DMS53 (cell line): ENCODE measurements at regions not wholly inside any gene's neighbourhood (a gene's known extent, or its start where the extent isn't known, plus 50 kb on each side); places are given as distances from the start of the nearest gene placed in this dataset.

Experiments
- DNase-seq: peaks from one replicate; lab custom pipeline; 2025; lab: John Stamatoyannopoulos, UW

DNA sequence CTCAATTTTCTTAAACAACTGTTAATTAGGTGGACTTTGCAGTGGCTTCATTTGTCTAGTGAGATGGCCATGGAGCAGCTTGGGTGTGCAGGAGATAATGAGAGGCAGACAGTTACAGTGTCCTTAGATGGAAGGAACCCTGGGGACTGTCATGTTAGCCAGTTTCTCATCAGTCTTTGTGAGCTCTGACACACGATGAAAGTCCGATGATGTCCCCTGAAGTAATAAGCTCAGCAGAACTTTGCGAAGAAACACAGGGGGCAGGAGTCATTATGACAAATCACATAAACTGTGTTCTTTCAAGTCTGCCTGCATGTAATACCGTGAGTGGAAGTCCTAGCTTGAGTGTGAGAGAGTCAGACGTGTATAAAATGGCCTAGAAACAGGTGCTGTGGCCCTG is 201.8 kb downstream of the DRD1 start:
- no peak for DNase-seq

GRCh38 chr5:175238326-175238725 is 205.7 kb downstream of the DRD1 start:
- DNase-seq: no peak

DNA sequence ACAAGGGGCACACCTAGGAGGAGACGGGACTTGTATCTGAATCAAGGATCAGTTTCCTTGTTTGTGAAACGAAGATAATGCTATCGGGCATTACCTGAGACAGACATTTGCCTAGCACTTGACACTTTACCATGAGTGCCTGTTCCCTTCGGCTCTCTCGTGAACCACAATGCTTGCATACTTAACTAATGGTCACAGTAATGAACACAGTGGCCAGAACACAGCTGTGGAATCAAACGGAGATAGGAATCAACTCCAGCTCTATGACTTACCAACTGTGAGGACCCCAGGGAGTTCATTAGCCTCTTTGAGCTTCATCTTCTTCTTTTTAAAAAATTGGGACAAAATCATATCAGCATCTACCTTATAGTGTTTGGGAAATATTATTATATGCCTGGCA is 207.8 kb downstream of the DRD1 start:
- DNase-seq: no peak

DNA sequence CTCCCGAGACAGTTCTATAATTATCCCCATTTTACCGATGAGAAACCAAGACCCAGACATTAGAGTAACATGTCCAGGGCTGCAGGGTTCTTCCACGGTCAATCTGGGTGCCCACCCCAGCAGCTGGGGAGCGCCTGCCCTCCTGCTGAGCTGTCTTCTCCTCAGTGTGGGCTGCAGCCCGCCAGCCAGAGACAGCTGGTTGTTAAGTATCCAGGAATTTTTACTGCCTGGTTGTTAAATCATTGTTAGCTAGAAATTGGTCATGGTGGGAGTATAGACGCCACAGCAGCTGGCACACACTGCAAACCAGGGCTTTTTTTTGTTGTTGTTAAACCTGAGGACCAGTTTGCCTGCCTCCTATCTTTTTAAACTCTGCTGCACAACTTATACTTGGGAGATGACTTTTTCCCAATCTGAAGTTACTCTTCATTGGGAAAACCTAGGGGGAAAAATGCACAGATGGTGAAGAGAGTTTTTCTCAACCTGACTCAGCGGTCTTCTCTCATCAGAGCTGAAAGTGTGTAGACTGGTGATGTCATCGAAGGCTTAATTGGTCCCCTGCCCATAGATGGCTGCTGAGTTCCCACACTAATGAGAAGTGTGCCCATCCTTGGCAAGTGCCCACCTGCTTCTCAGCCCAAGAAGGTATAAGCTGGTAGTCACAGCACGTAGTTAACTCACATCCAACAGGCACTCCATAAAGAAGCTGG is 208.6 kb downstream of the DRD1 start:
- DNase-seq: no peak

GRCh38 chr5:175230299-175230698 is 213.7 kb downstream of the DRD1 start:
- peak; percentile 43 for DNase-seq

DNA sequence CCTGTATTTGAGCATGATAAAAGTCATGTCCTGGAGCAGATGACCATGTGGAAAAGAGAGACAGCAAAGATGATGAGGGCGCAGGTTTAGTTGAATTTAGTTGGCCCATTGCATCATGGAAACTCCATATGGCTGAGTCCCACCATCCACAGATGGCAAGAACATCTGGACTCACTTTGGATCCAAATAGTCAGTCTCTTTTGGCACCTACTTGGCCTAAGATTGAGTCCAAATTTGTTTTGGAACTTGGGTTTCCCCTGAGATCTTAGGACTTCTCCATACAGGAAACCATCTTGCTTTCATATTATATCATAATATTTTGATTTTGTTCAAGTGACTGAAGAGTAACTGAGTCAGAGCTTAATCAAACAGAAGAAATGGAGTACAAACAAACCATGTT is 217.5 kb downstream of the DRD1 start:
- peak; percentile 63 for DNase-seq

- no peak for DNase-seq
Measured at GRCh38 chr5:175223291-175223690, 220.7 kb downstream of the DRD1 start.

DNA sequence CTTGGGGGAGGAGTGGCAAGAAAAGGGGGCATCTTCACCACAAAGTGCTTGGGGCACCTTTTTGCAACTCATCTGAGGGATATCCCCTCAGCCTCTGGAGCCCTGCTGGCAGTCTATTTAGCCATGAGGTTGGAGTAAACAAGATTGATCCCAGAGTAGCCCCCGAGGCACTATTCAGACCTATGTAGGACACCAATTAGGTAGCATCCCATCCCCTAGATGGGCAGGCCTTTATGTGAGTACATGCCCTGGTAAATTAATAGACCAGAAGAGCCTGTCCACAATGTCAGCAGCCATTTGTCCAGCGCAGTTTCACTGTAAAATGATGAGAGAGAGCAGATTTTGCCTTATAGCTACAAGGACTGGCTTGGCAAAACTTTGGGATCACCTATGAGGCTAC is 221.4 kb downstream of the DRD1 start:
- no peak for DNase-seq

GRCh38 chr5:175220549-175220948 is 223.4 kb downstream of the DRD1 start:
- DNase-seq: no peak

DNA sequence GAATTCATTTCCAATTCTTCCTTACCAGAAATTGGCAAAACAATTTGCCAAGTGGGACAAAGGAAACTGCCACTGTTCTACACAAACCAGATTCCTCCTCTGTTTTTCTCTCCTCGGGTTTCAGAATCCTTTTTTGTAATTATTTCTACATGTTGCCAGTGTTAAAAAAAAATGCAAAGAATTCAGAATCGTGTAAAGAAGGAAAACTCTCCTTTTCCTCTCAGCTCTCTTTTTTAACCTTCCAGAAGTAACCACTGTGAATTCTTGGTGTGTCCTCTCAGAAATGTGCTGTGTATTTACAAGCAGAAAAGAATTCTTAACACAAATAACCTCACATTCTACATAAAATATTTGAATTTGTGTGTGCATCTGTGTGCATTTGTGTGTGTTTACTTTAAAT is 224.6 kb downstream of the DRD1 start:
- DNase-seq: no peak

GRCh38 chr5:175216991-175217390 is 227.0 kb downstream of the DRD1 start:
- DNase-seq: no peak

DNA sequence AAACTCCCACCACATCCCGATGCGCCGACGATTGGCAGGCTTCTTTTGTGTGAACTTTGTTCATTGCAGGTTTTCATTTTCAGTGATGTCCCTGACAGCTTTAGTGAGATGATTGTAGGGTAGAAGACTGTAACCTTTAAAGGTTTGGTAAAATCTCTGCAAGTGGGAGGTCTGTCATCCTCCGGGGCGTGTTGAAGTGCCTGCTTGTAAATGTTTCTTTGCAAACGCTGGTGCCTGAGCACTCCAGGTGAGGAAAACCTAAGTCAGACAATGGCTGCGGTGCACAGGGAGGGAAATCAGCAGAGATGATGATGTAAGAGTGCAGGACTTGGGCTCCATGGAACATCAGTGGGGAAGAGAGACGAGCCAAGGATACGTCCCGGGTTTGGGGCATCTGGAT is 228.1 kb downstream of the DRD1 start:
- DNase-seq: no peak

GRCh38 chr5:175214152-175214551 is 229.8 kb downstream of the DRD1 start:
- DNase-seq: no peak

DNA sequence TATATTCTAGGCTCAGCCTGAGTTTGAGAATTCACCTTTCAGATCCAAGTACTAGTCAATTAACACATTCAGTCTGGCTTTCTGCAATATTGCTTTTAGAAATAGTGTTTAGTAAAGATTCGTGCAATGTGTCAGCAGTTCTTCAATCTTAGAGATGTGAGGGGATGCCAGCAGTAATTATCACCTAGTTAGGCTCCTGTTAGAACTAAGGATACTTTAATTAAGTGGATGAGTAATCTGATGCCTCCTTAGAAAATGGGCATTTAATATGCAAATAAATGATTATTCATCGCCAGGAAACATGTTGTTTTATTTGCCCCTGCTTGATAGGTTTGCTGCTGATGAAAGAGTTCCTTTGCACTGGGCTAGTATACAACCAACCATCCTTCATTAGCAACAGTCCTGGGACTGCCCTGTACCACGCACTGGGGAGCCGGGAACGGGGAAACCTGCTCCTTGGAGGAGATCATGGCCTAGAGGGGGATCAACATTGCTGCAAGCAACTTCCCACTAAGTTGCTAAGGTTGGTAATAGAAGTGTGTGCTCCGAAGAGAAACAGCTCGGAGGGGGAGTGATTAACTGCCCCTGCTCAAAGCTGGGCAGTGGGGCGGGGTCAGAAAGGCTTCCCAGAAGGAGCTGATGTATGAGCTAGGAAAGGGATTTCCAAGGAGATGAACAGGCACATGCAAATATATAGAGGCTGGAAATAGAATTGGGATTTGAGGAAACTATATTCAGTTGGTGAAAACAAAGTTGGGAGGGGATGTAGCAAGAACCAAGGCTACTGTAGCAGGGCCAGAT is 231.8 kb downstream of the DRD1 start:
- DNase-seq: no peak

DNA sequence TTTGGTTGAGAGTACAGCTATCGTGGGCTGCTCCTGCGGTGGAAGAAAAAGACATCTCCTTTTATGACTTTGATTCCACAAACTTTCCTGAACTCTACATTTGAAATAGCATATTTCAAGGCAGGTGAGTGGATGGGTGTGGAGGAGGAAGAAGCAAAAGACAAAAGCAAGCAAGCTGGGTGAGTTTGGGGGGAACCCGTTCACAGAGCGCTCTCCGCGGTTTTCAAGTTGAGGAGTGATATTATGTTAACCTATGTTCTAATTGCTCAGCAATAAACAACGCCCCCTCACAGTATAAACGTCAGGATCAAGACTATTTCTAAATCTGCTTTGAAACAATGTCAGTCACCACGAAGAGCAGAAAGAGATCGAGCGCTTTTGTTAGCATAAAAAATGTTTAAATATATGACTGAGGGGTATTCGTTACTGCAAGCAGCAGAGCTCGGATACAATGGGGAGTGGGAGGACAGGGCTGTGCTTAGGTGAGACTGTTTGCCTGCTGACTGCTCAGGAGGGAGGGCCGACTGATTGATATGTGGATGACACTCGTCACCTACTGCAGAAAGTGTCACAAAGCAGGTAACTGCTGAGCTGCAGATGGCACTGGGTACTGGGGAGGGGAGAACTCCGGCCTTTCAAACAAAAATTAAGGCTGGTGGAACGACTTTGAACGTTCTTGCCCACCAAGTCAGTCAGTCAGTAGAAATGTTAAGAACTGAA is 236.5 kb downstream of the DRD1 start:
- DNase-seq: no peak

- DNase-seq: peak; percentile 27
Measured at GRCh38 chr5:175206669-175207068, 237.3 kb downstream of the DRD1 start.

- peak; percentile 48 for DNase-seq
Measured at GRCh38 chr5:175202463-175203068, 241.4 kb downstream of the DRD1 start.

DNA sequence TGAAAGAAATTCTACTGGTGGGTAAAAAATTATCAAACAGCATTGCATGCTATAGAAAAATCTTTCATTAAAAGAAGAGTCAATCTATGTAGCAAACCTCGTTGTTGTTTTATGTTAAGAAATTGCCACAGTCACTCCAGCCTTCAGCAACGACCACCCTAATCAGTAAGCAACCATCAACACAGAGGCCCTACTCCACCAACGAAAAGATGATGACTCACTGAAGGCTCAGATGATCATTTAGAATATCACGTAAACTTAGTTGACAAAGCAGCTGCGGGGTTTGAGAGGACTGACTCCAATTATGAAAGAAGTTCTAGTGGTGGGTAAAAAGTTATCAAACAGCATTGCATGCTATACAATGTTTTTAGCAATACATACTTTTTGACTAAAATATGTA is 242.6 kb downstream of the DRD1 start:
- no peak for DNase-seq

DNA sequence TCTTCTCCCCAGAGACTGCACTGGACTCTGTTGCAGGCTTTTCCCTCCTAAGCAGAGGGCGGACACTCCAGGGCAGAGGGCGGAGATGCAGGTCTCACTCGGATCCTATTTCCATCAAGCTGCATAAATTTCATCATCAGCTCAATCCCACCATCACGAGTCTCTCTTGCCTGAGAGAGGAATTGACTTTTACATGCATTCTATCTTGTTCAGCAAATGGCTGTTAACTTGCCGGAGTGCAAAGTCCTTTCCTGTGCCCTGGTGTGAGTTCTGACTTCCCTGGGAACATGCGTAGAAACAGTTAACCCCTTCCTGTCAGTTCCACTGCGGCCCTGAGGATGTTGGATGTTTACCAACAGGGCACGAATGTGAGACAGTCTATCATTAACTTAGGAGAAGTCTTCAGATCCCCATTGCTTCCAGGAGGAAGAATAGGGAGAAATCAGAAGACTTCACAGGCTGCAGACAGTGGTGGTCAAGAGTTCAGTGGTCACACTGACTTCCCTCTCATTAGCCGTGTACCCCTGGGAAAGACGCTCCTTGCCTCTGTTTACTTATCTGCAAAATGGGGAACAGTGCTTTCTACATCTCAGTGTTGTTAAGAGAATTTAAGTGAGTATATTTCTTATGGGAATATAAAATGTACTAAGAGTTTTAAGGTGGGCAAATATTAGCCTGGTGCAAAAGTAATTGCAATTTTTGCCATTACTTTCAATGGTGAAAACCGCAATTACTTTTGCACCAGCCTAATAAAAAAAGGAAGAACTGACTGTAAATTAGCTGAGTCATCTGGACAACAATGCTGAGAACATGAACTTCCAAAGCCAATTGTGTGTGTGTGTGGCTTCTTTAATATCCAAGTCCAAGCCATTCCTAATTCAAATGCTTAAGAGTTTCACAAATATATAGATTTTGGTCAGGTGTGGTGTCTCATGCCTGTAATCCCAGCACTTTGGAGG is 248.0 kb downstream of the DRD1 start:
- DNase-seq: peak; percentile 23

DNA sequence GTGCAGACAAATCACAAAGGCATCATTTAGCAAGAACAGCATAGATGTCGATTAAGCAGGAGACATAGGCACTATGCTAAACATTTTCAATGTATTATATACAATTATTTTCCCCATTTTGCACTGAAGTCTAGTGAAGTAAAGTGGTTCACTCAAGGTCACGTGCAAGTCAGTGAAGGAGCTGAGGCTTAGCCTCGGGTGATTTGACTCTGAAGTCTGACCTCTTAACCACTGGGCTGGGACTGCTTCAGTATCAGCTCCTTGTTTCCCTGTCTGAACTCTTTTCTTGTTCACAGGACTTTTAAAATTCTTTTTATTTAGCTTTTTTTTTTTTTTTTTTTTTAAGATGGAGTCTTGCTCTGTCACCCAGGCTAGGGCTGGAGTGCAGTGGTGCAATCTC is 262.7 kb downstream of the DRD1 start:
- DNase-seq: no peak

GRCh38 chr5:175170899-175171298 is 273.1 kb downstream of the DRD1 start:
- no peak for DNase-seq
